HEK293 (cell line): ENCODE measurements at regions not wholly inside any gene's neighbourhood (a gene's known extent, or its start where the extent isn't known, plus 50 kb on each side); places are given as distances from the start of the nearest gene placed in this dataset.

ENCODE experiments used
- CTCF ChIA-PET: fragments of 350-600 bp; formaldehyde crosslinking; extraction: SDS; loops from one replicate; lab custom pipeline; 2021; ENCODE audit warnings: antibody characterized with exemption; lab: Yijun Ruan, JAX
- POLR2A ChIA-PET: fragments of 300-600 bp; formaldehyde crosslinking; extraction: SDS; loops from one replicate; lab custom pipeline; 2020; ENCODE audit warnings: antibody characterized with exemption, inconsistent platforms; lab: Yijun Ruan, JAX
- H3K27ac ChIP-seq: fragments of 200-500 bp; sonication (Bioruptor generic); 2 replicates; pipeline ENCODE4 v1.5.1; 2014; ENCODE audit warnings: low read depth, low read length, control low read depth, inconsistent platforms; ENCODE audit errors: extremely low read depth
- H3K36me3 ChIP-seq, 2 experiments: fragments of 200-500 bp in 1 of 2; sonication (Bioruptor generic) in 1 of 2; 1 replicate in 1 of 2; 2 replicates in 1 of 2; pipeline ENCODE4 v1.5.1; 2014 to 2017; ENCODE audit warnings: inconsistent platforms in 2 of 2, low read length in 2 of 2; ENCODE audit not compliant: control insufficient read depth in 2 of 2, insufficient read depth in 1 of 2
- H3K4me1 ChIP-seq: fragments of 200-500 bp; sonication (Bioruptor generic); 2 replicates; pipeline ENCODE4 v1.5.1; 2014; ENCODE audit warnings: mild to moderate bottlenecking, low read length, inconsistent platforms; ENCODE audit not compliant: control insufficient read depth, insufficient read depth
- H3K4me3 ChIP-seq: 2 replicates; pipeline ENCODE4 v1.5.1; 2011; ENCODE audit warnings: low read depth, mild to moderate bottlenecking, control low read depth, low read length, moderate library complexity
- H3K9me3 ChIP-seq: fragments of 200-500 bp; sonication (Bioruptor generic); 2 replicates; pipeline ENCODE4 v1.5.1; 2014; ENCODE audit warnings: low read depth, low read length, inconsistent platforms; ENCODE audit not compliant: control insufficient read depth, insufficient read depth
- HIC1 ChIP-seq: fragments of 450-650 bp; formaldehyde crosslinking; IDR thresholded peaks from 2 replicates; pipeline ENCODE4 v1.5.1; 2016; ENCODE audit warnings: missing biosample characterization, missing genetic modification characterization
- HOXA7 ChIP-seq: sonication (generic); formaldehyde crosslinking; IDR thresholded peaks from 2 replicates; pipeline ENCODE4 v1.8.1; 2022; ENCODE audit warnings: missing genetic modification reagents, borderline replicate concordance
- HOXD13 ChIP-seq: sonication (generic); formaldehyde crosslinking; IDR thresholded peaks from 2 replicates; pipeline ENCODE4 v1.8.0; 2022; ENCODE audit warnings: missing genetic modification reagents, borderline replicate concordance
- KLF9 ChIP-seq: fragments of 450-650 bp; formaldehyde crosslinking; IDR thresholded peaks from 2 replicates; pipeline ENCODE4 v1.5.1; 2016; ENCODE audit warnings: missing biosample characterization, missing genetic modification characterization, low read depth
- REPIN1 ChIP-seq: fragments of 450-650 bp; formaldehyde crosslinking; IDR thresholded peaks from 2 replicates; pipeline ENCODE4 v1.5.1; 2017; ENCODE audit warnings: missing biosample characterization, missing genetic modification characterization, low read depth
- REST ChIP-seq: fragments of 450-650 bp; formaldehyde crosslinking; IDR thresholded peaks from 2 replicates; pipeline ENCODE4 v1.5.1; 2016; ENCODE audit warnings: missing biosample characterization, missing genetic modification characterization
- SP3 ChIP-seq: fragments of 450-650 bp; formaldehyde crosslinking; IDR thresholded peaks from 2 replicates; pipeline ENCODE4 v1.5.1; 2016; ENCODE audit warnings: missing biosample characterization, missing genetic modification characterization
- TSHZ1 ChIP-seq: fragments of 450-650 bp; formaldehyde crosslinking; IDR thresholded peaks from 2 replicates; pipeline ENCODE4 v1.5.1; 2016; ENCODE audit warnings: missing biosample characterization, missing genetic modification characterization, borderline replicate concordance
- WT1 ChIP-seq: fragments of 450-650 bp; formaldehyde crosslinking; IDR thresholded peaks from 2 replicates; pipeline ENCODE4 v1.5.1; 2016; ENCODE audit warnings: missing biosample characterization, missing genetic modification characterization
- ZNF148 ChIP-seq: fragments of 450-650 bp; formaldehyde crosslinking; IDR thresholded peaks from 2 replicates; pipeline ENCODE4 v1.5.0; 2017; ENCODE audit warnings: missing biosample characterization, missing genetic modification characterization, borderline replicate concordance
- ZNF214 ChIP-seq: fragments of 450-650 bp; formaldehyde crosslinking; IDR thresholded peaks from 2 replicates; pipeline ENCODE4 v1.5.1; 2017; ENCODE audit warnings: missing biosample characterization, mild to moderate bottlenecking, missing genetic modification characterization, borderline replicate concordance
- ZNF280C ChIP-seq: fragments of 450-650 bp; formaldehyde crosslinking; IDR thresholded peaks from 2 replicates; pipeline ENCODE4 v1.5.1; 2016; ENCODE audit warnings: missing biosample characterization, missing genetic modification characterization
- ZNF292 ChIP-seq: fragments of 450-650 bp; formaldehyde crosslinking; IDR thresholded peaks from 2 replicates; pipeline ENCODE4 v1.5.1; 2016; ENCODE audit warnings: low read depth, missing biosample characterization, missing genetic modification characterization, borderline replicate concordance
- ZNF354C ChIP-seq: fragments of 450-650 bp; formaldehyde crosslinking; IDR thresholded peaks from 2 replicates; pipeline ENCODE4 v1.5.1; 2016; ENCODE audit warnings: missing biosample characterization, missing genetic modification characterization, low read depth, borderline replicate concordance
- ZNF624 ChIP-seq: fragments of 450-650 bp; formaldehyde crosslinking; IDR thresholded peaks from 2 replicates; pipeline ENCODE4 v1.5.1; 2017; ENCODE audit warnings: missing biosample characterization, missing genetic modification characterization
- ZNF670 ChIP-seq: fragments of 450-650 bp; formaldehyde crosslinking; IDR thresholded peaks from 2 replicates; pipeline ENCODE4 v1.5.1; 2016; ENCODE audit warnings: missing biosample characterization, missing genetic modification characterization, low read depth
- ZNF747 ChIP-seq: fragments of 450-650 bp; formaldehyde crosslinking; IDR thresholded peaks from 2 replicates; pipeline ENCODE4 v1.5.1; 2016; ENCODE audit warnings: missing biosample characterization, missing genetic modification characterization
- ZNF785 ChIP-seq: fragments of 450-650 bp; formaldehyde crosslinking; IDR thresholded peaks from 2 replicates; pipeline ENCODE4 v1.5.1; 2016; ENCODE audit warnings: missing biosample characterization, missing genetic modification characterization

- no peak for TF ChIP-seq TSHZ1
- no peak for TF ChIP-seq ZNF148 (tag by site-specific recombination)
- no peak for TF ChIP-seq HIC1
- TF ChIP-seq ZNF624, result no peak
- no peak for TF ChIP-seq ZNF292
Measured at GRCh38 chr2:203796248-203797010, 71.1 kb upstream of the CTLA4 start (continued).

- no peaks in the 10 kb centered on the region for H3K36me3 ChIP-seq
- no peaks in the 10 kb centered on the region for H3K9me3 ChIP-seq
- no peak overlapping the region for H3K4me3 ChIP-seq
- ChIA-PET CTCF (no interaction called here), POLR2A (no interaction called here)
- H3K27ac ChIP-seq, result no peak overlapping the region
- no peaks in the 10 kb centered on the region for H3K4me1 ChIP-seq
- no peak for TF ChIP-seq HOXA7 (CRISPR knock-in tag)
- no peak for TF ChIP-seq REPIN1 (tag by site-specific recombination)
- no peak for TF ChIP-seq KLF9 (tag by site-specific recombination)
- no peak for TF ChIP-seq WT1 (tag by site-specific recombination)
- TF ChIP-seq HOXD13 (CRISPR knock-in tag), result no peak
- no peak for TF ChIP-seq ZNF785 (tag by site-specific recombination)
- no peak for TF ChIP-seq ZNF747 (tag by site-specific recombination)
- TF ChIP-seq HIC1, result no peak
- no peak for TF ChIP-seq ZNF354C
- no peak for TF ChIP-seq ZNF670 (tag by site-specific recombination)
- no peak for TF ChIP-seq ZNF214 (tag by site-specific recombination)
- TF ChIP-seq REST (tag by site-specific recombination), result no peak
- TF ChIP-seq ZNF280C (tag by site-specific recombination), result no peak
- TF ChIP-seq SP3, result no peak
Measured at GRCh38 chr2:203797276-203797675, 70.3 kb upstream of the CTLA4 start.
